GM23338 (cell line): ENCODE measurements at regions not wholly inside any gene's neighbourhood (a gene's known extent, or its start where the extent isn't known, plus 50 kb on each side); places are given as distances from the start of the nearest gene placed in this dataset.

ENCODE experiments used
- ATAC-seq: fragments of 200-7000 bp; cut with Tn5 transposase; 3 replicates; pipeline ENCODE4 v1.9.1; 2020
- DNase-seq: peaks from one replicate; pipeline ENCODE4 v3.0.0-alpha.2; 2015; ENCODE audit warnings: low spot score
- H2AFZ ChIP-seq: fragments of 200-600 bp; sonication (generic); 2 replicates; pipeline ENCODE4 v1.8.0; 2016; ENCODE audit warnings: antibody characterized with exemption, mild to moderate bottlenecking, moderate library complexity
- H3F3A ChIP-seq: fragments of 200-600 bp; sonication (generic); replicated peaks from 2 replicates; pipeline ENCODE4 v1.8.0; 2017; ENCODE audit warnings: antibody characterized with exemption, mixed run types, low read depth
- H3K27ac ChIP-seq: fragments of 200-600 bp; sonication (generic); 2 replicates; pipeline ENCODE4 v1.6.1; 2016; ENCODE audit warnings: low read depth
- H3K27me3 ChIP-seq: fragments of 200-600 bp; sonication (generic); 2 replicates; pipeline ENCODE4 v1.8.0; 2016; ENCODE audit warnings: mild to moderate bottlenecking, mixed run types, moderate library complexity; ENCODE audit not compliant: insufficient read depth
- H3K36me3 ChIP-seq: fragments of 200-600 bp; sonication (generic); 2 replicates; pipeline ENCODE4 v1.8.0; 2016; ENCODE audit warnings: mild to moderate bottlenecking; ENCODE audit not compliant: insufficient read depth
- H3K4me1 ChIP-seq: fragments of 200-600 bp; sonication (generic); 2 replicates; pipeline ENCODE4 v1.8.0; 2016; ENCODE audit warnings: mild to moderate bottlenecking, moderate library complexity; ENCODE audit not compliant: insufficient read depth
- H3K4me2 ChIP-seq: fragments of 200-600 bp; sonication (generic); 2 replicates; pipeline ENCODE4 v1.7.1; 2017; ENCODE audit warnings: mixed run types
- H3K4me3 ChIP-seq: fragments of 200-600 bp; sonication (generic); 2 replicates; pipeline ENCODE4 v1.6.1; 2016; ENCODE audit warnings: mixed run types
- H3K79me2 ChIP-seq: fragments of 200-600 bp; sonication (generic); replicated peaks from 2 replicates; pipeline ENCODE4 v1.8.0; 2017; ENCODE audit warnings: mild to moderate bottlenecking; ENCODE audit not compliant: insufficient read depth
- H3K9me2 ChIP-seq: fragments of 200-600 bp; sonication (generic); 2 replicates; pipeline ENCODE4 v1.8.0; 2017; ENCODE audit not compliant: insufficient read depth
- H4K20me1 ChIP-seq: fragments of 200-600 bp; sonication (generic); replicated peaks from 2 replicates; pipeline ENCODE4 v1.8.0; 2017; ENCODE audit warnings: mild to moderate bottlenecking; ENCODE audit not compliant: insufficient read depth
- H3K27ac Mint-ChIP-seq: 2 replicates; pipeline ENCODE4 v1.8.0; 2020; ENCODE audit warnings: inconsistent platforms, mild to moderate bottlenecking, moderate library complexity, mixed read lengths
- H3K27me3 Mint-ChIP-seq: 3 replicates; pipeline ENCODE4 v1.8.0; 2022; ENCODE audit warnings: low read depth, mild to moderate bottlenecking, moderate library complexity, mixed read lengths, inconsistent platforms; ENCODE audit not compliant: insufficient read depth, poor library complexity
- H3K36me3 Mint-ChIP-seq: 3 replicates; pipeline ENCODE4 v1.8.0; 2021; ENCODE audit warnings: low read depth, mild to moderate bottlenecking, inconsistent platforms, moderate library complexity, mixed read lengths
- H3K4me1 Mint-ChIP-seq: 3 replicates; pipeline ENCODE4 v1.8.0; 2020; ENCODE audit warnings: mild to moderate bottlenecking, inconsistent platforms, mixed read lengths
- H3K4me3 Mint-ChIP-seq: 3 replicates; pipeline ENCODE4 v1.8.0; 2021; ENCODE audit warnings: moderate library complexity, mild to moderate bottlenecking, inconsistent platforms, mixed read lengths
- H3K9me3 Mint-ChIP-seq: 3 replicates; pipeline ENCODE4 v1.8.0; 2020; ENCODE audit warnings: moderate library complexity, mild to moderate bottlenecking, inconsistent platforms, mixed read lengths
- CREB1 ChIP-seq: fragments of 250-450 bp; sonication (Bioruptor Pico); IDR thresholded peaks from 2 replicates; pipeline ENCODE4 v1.5.0; 2020; ENCODE audit warnings: low read depth, mild to moderate bottlenecking, moderate library complexity
- ETS1 ChIP-seq: IDR thresholded peaks from 2 replicates; pipeline ENCODE4 v1.6.1; 2016; ENCODE audit warnings: antibody characterized with exemption
- EZH2 ChIP-seq: fragments of 200-600 bp; sonication (generic); IDR thresholded peaks from one replicate; pipeline ENCODE4 v1.8.0; 2017; ENCODE audit warnings: antibody characterized with exemption, mild to moderate bottlenecking, low read depth; ENCODE audit not compliant: unreplicated experiment
- EZH2phosphoT487 ChIP-seq: fragments of 200-600 bp; sonication (generic); IDR thresholded peaks from one replicate; pipeline ENCODE4 v1.8.1; 2018; ENCODE audit warnings: antibody characterized with exemption; ENCODE audit not compliant: unreplicated experiment
- JUNB ChIP-seq: IDR thresholded peaks from one replicate; pipeline ENCODE4 v1.6.1; 2016; ENCODE audit warnings: antibody characterized with exemption; ENCODE audit not compliant: unreplicated experiment
- NANOG ChIP-seq: IDR thresholded peaks from 2 replicates; pipeline ENCODE4 v1.6.1; 2016; ENCODE audit warnings: antibody characterized with exemption, borderline replicate concordance
- POLR2AphosphoS5 ChIP-seq: IDR thresholded peaks from 2 replicates; pipeline ENCODE4 v1.6.1; 2016; ENCODE audit warnings: antibody characterized with exemption, low read depth
- REST ChIP-seq: IDR thresholded peaks from one replicate; pipeline ENCODE4 v1.6.1; 2018; ENCODE audit warnings: antibody characterized with exemption; ENCODE audit not compliant: unreplicated experiment
- STAT1 ChIP-seq: IDR thresholded peaks from one replicate; pipeline ENCODE4 v1.6.1; 2016; ENCODE audit warnings: antibody characterized with exemption; ENCODE audit not compliant: unreplicated experiment
- ZNF114 ChIP-seq: fragments of 250-450 bp; sonication (Bioruptor Pico); IDR thresholded peaks from 2 replicates; pipeline ENCODE4 v1.5.0; 2020; ENCODE audit warnings: mild to moderate bottlenecking, moderate library complexity
- ZNF331 ChIP-seq: fragments of 250-450 bp; sonication (Bioruptor Pico); IDR thresholded peaks from 2 replicates; pipeline ENCODE4 v1.5.0; 2020; ENCODE audit warnings: low read depth, mild to moderate bottlenecking, moderate library complexity
- ZNF462 ChIP-seq: fragments of 250-450 bp; sonication (Bioruptor Pico); IDR thresholded peaks from 2 replicates; pipeline ENCODE4 v1.5.0; 2020; ENCODE audit warnings: mild to moderate bottlenecking, moderate library complexity

- TF ChIP-seq REST (no peak), POLR2AphosphoS5 (no peak)
Observed at GRCh38 chr14:92247341-92247740, 75.6 kb upstream of the SLC24A4 start (continued).

GRCh38 chr14:92247947-92248346 lies 75.0 kb upstream of the SLC24A4 start:
- Histone ChIP-seq H3K4me2 (no peak overlapping the region), H3K36me3 (no peaks in the 10 kb centered on the region), H3K9me2 (no peaks in the 10 kb centered on the region), H3K27ac (no peak overlapping the region), H3K79me2 (no peaks in the 10 kb centered on the region), H2AFZ (no peak overlapping the region), H3K4me3 (no peak overlapping the region), H3K27me3 (peaks cover 6% of the 10 kb centered on the region; the same call in 1 of the 2 replicates), H3K4me1 (peaks cover under 1% of the 10 kb centered on the region; the same call in 1 of the 2 replicates), H4K20me1 (no peaks in the 10 kb centered on the region), H3F3A (no peaks in the 10 kb centered on the region; the same call in 1 of the 2 replicates)
- peaks cover 18% of the 10 kb centered on the region for H3K27me3 Mint-ChIP-seq
- H3K27ac Mint-ChIP-seq, result no peak overlapping the region
- peaks cover 25% of the 10 kb centered on the region for H3K36me3 Mint-ChIP-seq
- H3K9me3 Mint-ChIP-seq, result peaks cover 46% of the 10 kb centered on the region
- DNase-seq (no peak), ATAC-seq (no peak)
- H3K4me3 Mint-ChIP-seq, result no peak overlapping the region
- peaks cover 12% of the 10 kb centered on the region for H3K4me1 Mint-ChIP-seq
- TF ChIP-seq EZH2phosphoT487 (no peak), EZH2 (no peak), ETS1 (no peak), ZNF114 (CRISPR knock-in tag) (no peak), NANOG (no peak), JUNB (no peak), CREB1 (CRISPR knock-in tag) (no peak), STAT1 (no peak), REST (no peak), ZNF331 (CRISPR knock-in tag) (no peak), ZNF462 (CRISPR knock-in tag) (no peak)
